ENCODE measurements at regions not wholly inside any gene's neighbourhood (a gene's known extent, or its start where the extent isn't known, plus 50 kb on each side); places are given as distances from the start of the nearest gene placed in this dataset.

GRCh38 chr5:6180231-6180872 lies 198.0 kb downstream of the MED10 start:
- no peak overlapping the region for H3K4me3 ChIP-seq (ENCODE audit: low read depth, low read length)
- TF ChIP-seq CTCF (IDR thresholded peaks at IDR 0.05; ENCODE audit: low read depth, low read length) (no peak), MYC (IDR thresholded peaks at IDR 0.05; ENCODE audit: low read depth, low read length) (no peak), POLR2A (IDR thresholded peaks at IDR 0.05; ENCODE audit: extremely low read depth, insufficient read length) (no peak)
- TF ChIP-seq, protein P1, sequence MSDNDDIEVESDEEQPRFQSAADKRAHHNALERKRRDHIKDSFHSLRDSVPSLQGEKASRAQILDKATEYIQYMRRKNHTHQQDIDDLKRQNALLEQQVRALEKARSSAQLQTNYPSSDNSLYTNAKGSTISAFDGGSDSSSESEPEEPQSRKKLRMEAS (IDR thresholded peaks at IDR 0.05; ENCODE audit: low read depth, low read length), result no peak
- no peak for DNase-seq (ENCODE audit: low read depth)

GRCh38 chr5:6178846-6179532 lies 199.4 kb downstream of the MED10 start:
- no peak for DNase-seq (ENCODE audit: low read depth)
- TF ChIP-seq CTCF (IDR thresholded peaks at IDR 0.05; ENCODE audit: low read depth, low read length) (no peak), POLR2A (IDR thresholded peaks at IDR 0.05; ENCODE audit: extremely low read depth, insufficient read length) (no peak), MYC (IDR thresholded peaks at IDR 0.05; ENCODE audit: low read depth, low read length) (no peak)
- TF ChIP-seq, protein P1 (IDR thresholded peaks at IDR 0.05; ENCODE audit: low read depth, low read length), result no peak
- no peak overlapping the region for H3K4me3 ChIP-seq (ENCODE audit: low read depth, low read length)

DNA sequence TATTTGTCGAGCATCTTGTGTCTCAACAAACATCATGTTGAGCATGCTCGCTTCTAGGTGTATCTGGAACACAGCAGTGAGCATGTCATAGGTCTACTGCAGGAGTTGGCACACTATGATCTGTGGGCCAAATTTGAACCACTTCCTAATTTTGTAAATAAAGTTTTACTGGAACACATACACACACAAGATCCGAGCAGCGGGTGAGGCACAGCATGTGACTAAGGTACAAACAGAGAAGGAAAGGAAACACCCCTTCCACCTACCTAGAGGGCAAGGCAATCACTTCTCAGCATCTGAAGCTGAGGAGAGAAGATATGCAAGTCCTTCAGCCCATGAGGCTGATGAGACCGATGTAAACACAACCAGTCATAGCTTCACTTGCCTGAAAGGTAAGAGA lies 200.4 kb downstream of the MED10 start:
- no peak for DNase-seq (ENCODE audit: low read depth)
- TF ChIP-seq POLR2A (IDR thresholded peaks at IDR 0.05; ENCODE audit: extremely low read depth, insufficient read length) (no peak), CTCF (IDR thresholded peaks at IDR 0.05; ENCODE audit: low read depth, low read length) (no peak), MYC (IDR thresholded peaks at IDR 0.05; ENCODE audit: low read depth, low read length) (no peak)
- TF ChIP-seq, protein P1 (IDR thresholded peaks at IDR 0.05; ENCODE audit: low read depth, low read length), result no peak
- H3K4me3 ChIP-seq (ENCODE audit: low read depth, low read length), result no peak overlapping the region

DNA sequence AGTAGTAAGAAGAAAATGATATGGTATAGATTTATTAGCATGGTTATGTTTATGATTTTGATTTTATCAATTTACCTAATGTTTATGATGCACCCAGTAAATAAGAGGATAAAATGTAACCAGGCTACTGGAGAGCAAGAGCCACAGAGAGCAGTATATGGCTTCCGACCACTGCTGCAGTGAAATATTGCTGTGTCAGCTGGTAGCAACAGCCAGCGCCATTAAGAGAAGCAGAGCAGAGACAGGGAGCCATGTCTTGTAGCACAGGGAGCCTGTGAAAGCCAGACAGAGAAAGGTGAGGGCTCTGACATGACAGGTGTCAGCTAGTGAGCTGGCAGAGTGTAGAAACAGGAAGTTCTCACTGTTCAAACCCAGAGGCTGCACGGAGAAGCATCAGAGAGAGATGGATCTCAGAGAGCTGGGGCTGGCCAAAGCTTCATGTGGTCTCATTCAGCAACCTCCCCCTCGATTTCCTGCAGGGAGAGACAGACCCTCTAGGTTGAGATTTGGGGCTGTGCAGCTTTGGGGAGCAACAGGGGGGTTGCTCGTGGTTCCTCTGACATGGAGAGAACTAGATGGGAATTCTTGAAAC lies 202.1 kb downstream of the MED10 start:
- TF ChIP-seq MYC (IDR thresholded peaks at IDR 0.05; ENCODE audit: low read depth, low read length) (no peak), CTCF (IDR thresholded peaks at IDR 0.05; ENCODE audit: low read depth, low read length) (no peak), POLR2A (IDR thresholded peaks at IDR 0.05; ENCODE audit: extremely low read depth, insufficient read length) (no peak)
- TF ChIP-seq, protein P1 (IDR thresholded peaks at IDR 0.05; ENCODE audit: low read depth, low read length), result no peak
- no peak for DNase-seq (ENCODE audit: low read depth)
- H3K4me3 ChIP-seq (ENCODE audit: low read depth, low read length), result no peak overlapping the region

GRCh38 chr5:6175172-6175854 lies 203.0 kb downstream of the MED10 start:
- TF ChIP-seq POLR2A (IDR thresholded peaks at IDR 0.05; ENCODE audit: extremely low read depth, insufficient read length) (no peak), MYC (IDR thresholded peaks at IDR 0.05; ENCODE audit: low read depth, low read length) (no peak), CTCF (IDR thresholded peaks at IDR 0.05; ENCODE audit: low read depth, low read length) (no peak)
- TF ChIP-seq, protein P1 (IDR thresholded peaks at IDR 0.05; ENCODE audit: low read depth, low read length), result no peak
- no peak for DNase-seq (ENCODE audit: low read depth)
- no peak overlapping the region for H3K4me3 ChIP-seq (ENCODE audit: low read depth, low read length)

Measured in NB4 (cell line).